ENCODE measurements at regions not wholly inside any gene's neighbourhood (a gene's known extent, or its start where the extent isn't known, plus 50 kb on each side); places are given as distances from the start of the nearest gene placed in this dataset.
"Not testable (repeated sequence)": the region's sequence is repeated elsewhere in the genome, so short reads cannot be mapped to it uniquely, and the experiment has no call there.

DNA sequence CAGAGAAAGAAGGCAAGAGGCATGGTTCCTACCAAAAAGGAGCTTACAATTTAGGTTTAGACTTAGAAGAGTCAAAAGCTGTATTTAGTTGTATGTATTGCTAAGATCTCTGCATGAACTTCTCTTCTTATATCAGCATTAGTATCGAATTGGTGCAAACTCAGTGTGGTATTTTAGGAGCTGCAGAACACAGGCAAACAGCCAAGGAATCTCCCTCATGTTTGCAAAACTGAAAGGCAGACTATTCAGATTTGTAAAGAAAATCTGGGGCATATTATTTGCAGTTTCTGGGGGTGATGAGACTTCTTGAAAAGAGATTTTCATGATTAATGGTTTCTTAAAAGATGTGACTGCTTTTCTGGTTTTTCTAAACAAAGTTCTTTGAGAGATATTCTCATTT, 252.7 kb downstream of the CEMIP2 start:
- H3K9me3 Mint-ChIP-seq: no peaks in the 10 kb centered on the region
- H3K4me3 Mint-ChIP-seq: no peak overlapping the region
- ATAC-seq (ENCODE audit: low read depth) (no peak), DNase-seq (no peak)
- peaks cover 2% of the 10 kb centered on the region for H3K4me1 Mint-ChIP-seq
- POLR2A ChIA-PET: no interaction called here
- no peak overlapping the region for H3K27ac Mint-ChIP-seq
- H3K27me3 Mint-ChIP-seq: peaks cover 12% of the 10 kb centered on the region
- H3K36me3 Mint-ChIP-seq: no peaks in the 10 kb centered on the region

DNA sequence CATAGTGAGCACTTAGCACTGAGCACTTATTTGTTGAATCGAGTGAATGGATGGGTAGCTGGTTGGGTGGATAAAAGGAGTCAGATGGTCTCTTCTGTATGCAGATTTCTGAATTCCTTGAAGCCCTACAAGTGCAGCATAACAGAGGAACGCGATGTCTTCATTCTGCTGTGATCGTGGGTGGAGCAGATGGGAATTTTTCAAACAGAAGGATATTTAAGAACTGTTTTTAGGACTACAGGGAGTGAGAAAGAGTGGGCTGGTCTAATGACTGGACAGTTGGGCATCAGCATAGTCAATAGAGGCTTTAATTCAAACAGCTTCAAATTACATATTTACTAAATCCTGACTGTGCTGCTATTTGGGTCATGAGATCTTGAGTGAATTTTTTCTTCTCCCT, 253.2 kb downstream of the CEMIP2 start:
- Mint-ChIP-seq H3K36me3 (no peaks in the 10 kb centered on the region), H3K4me1 (peaks cover 2% of the 10 kb centered on the region), H3K4me3 (no peak overlapping the region), H3K9me3 (no peaks in the 10 kb centered on the region), H3K27me3 (peaks cover 12% of the 10 kb centered on the region), H3K27ac (no peak overlapping the region)
- DNase-seq (no peak), ATAC-seq (ENCODE audit: low read depth) (no peak)
- POLR2A ChIA-PET: no interaction called here

GRCh38 chr9:71514344-71514975, 253.9 kb downstream of the CEMIP2 start:
- H3K27ac Mint-ChIP-seq: no peak overlapping the region
- DNase-seq (no peak), ATAC-seq (ENCODE audit: low read depth) (no peak)
- no peak overlapping the region for H3K4me3 Mint-ChIP-seq
- no peaks in the 10 kb centered on the region for H3K9me3 Mint-ChIP-seq
- no peaks in the 10 kb centered on the region for H3K36me3 Mint-ChIP-seq
- H3K27me3 Mint-ChIP-seq: peaks cover 12% of the 10 kb centered on the region
- H3K4me1 Mint-ChIP-seq: peaks cover 2% of the 10 kb centered on the region
- POLR2A ChIA-PET: no interaction called here

- no peak for DNase-seq
- Mint-ChIP-seq H3K9me3 (no peaks in the 10 kb centered on the region), H3K27ac (no peak overlapping the region), H3K27me3 (peaks cover 7% of the 10 kb centered on the region), H3K4me3 (no peak overlapping the region), H3K4me1 (no peaks in the 10 kb centered on the region), H3K36me3 (no peaks in the 10 kb centered on the region)
- POLR2A ChIA-PET: no interaction called here
- ATAC-seq (ENCODE audit: low read depth): no peak
These were observed 259.3 kb downstream of the CEMIP2 start for GRCh38 chr9:71509054-71509453.

DNA sequence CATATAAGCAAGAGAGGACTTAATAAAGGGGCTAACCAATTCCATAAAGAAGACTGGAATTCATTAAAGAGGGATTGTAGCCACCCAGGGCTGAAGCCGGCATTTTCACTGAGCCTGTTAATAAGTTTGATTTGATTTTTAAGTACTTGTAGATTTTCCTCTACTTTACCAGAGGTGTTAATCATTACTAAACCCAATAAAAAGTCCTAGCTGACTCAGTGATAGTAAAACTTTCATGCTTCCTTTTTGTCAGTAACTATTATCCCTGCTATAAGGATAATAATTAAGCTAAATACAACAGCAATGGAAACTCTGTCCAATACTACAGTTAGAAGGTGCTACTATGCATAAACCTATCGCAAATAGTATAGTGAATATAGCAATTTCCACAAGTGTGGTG, 260.2 kb downstream of the CEMIP2 start:
- H3K4me1 Mint-ChIP-seq; H3K9me3 Mint-ChIP-seq; DNase-seq; H3K27ac Mint-ChIP-seq; H3K36me3 Mint-ChIP-seq; POLR2A ChIA-PET; ATAC-seq (ENCODE audit: low read depth); H3K4me3 Mint-ChIP-seq; H3K27me3 Mint-ChIP-seq: not testable (repeated sequence)

GRCh38 chr9:71506821-71507220, 261.5 kb downstream of the CEMIP2 start:
- H3K9me3 Mint-ChIP-seq: no peaks in the 10 kb centered on the region
- ATAC-seq (ENCODE audit: low read depth) (no peak), DNase-seq (no peak)
- POLR2A ChIA-PET: no interaction called here
- peaks cover 4% of the 10 kb centered on the region for H3K27me3 Mint-ChIP-seq
- no peak overlapping the region for H3K4me3 Mint-ChIP-seq
- no peaks in the 10 kb centered on the region for H3K4me1 Mint-ChIP-seq
- H3K36me3 Mint-ChIP-seq: no peaks in the 10 kb centered on the region
- no peak overlapping the region for H3K27ac Mint-ChIP-seq

DNA sequence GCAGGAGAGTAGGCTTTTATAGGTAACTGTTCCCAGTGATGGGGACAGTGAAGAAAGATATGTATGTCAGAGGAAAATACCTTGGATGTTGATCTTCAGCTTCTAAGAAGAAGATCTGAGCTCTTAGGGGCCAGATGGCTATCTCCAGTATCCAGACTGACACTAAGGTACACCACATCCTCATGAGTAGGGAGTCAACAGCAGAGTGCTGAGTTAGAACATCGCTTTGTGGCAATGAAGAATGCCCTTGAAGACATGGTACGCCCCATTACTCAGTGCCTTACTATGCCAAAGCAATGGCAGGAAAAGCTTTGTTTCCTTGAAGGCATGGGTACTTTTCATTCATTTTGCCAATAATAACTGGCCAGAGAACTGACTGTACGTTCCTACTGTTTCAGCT, 263.7 kb downstream of the CEMIP2 start:
- DNase-seq: no peak
- H3K27ac Mint-ChIP-seq: no peak overlapping the region

GRCh38 chr9:71498691-71499090, 269.6 kb downstream of the CEMIP2 start:
- POLR2A ChIA-PET: no interaction called here
- no peaks in the 10 kb centered on the region for H3K36me3 Mint-ChIP-seq
- no peak overlapping the region for H3K4me3 Mint-ChIP-seq
- no peaks in the 10 kb centered on the region for H3K4me1 Mint-ChIP-seq
- no peak for ATAC-seq (ENCODE audit: low read depth)
- DNase-seq: no peak
- H3K27me3 Mint-ChIP-seq: peaks cover 7% of the 10 kb centered on the region
- H3K9me3 Mint-ChIP-seq: peaks cover 2% of the 10 kb centered on the region
- no peak overlapping the region for H3K27ac Mint-ChIP-seq

More for the DNA sequence above, 263.7 kb downstream of the CEMIP2 start:
- Mint-ChIP-seq H3K36me3 (no peaks in the 10 kb centered on the region), H3K9me3 (no peaks in the 10 kb centered on the region), H3K27me3 (peaks cover 4% of the 10 kb centered on the region), H3K4me1 (no peaks in the 10 kb centered on the region), H3K4me3 (no peak overlapping the region)
- POLR2A ChIA-PET: no interaction called here
- ATAC-seq (ENCODE audit: low read depth): no peak

GRCh38 chr9:71490810-71491209, 277.5 kb downstream of the CEMIP2 start:
- POLR2A ChIA-PET: no interaction called here
- H3K9me3 Mint-ChIP-seq: no peaks in the 10 kb centered on the region
- H3K4me1 Mint-ChIP-seq: no peaks in the 10 kb centered on the region
- H3K27me3 Mint-ChIP-seq: peaks cover 20% of the 10 kb centered on the region
- no peak overlapping the region for H3K4me3 Mint-ChIP-seq
- no peaks in the 10 kb centered on the region for H3K36me3 Mint-ChIP-seq
- DNase-seq: no peak
- no peak for ATAC-seq (ENCODE audit: low read depth)
- H3K27ac Mint-ChIP-seq: no peak overlapping the region

GRCh38 chr9:71487061-71487460, 281.3 kb downstream of the CEMIP2 start:
- no peak for DNase-seq
- POLR2A ChIA-PET: no interaction called here
- ATAC-seq (ENCODE audit: low read depth): no peak
- Mint-ChIP-seq H3K27me3 (peaks cover 10% of the 10 kb centered on the region), H3K9me3 (no peaks in the 10 kb centered on the region), H3K36me3 (no peaks in the 10 kb centered on the region), H3K27ac (no peak overlapping the region), H3K4me1 (no peaks in the 10 kb centered on the region), H3K4me3 (no peak overlapping the region)

- no peaks in the 10 kb centered on the region for H3K36me3 Mint-ChIP-seq
- no peak for DNase-seq
- H3K27ac Mint-ChIP-seq: no peak overlapping the region
- ATAC-seq (ENCODE audit: low read depth): no peak
- H3K4me3 Mint-ChIP-seq: no peak overlapping the region
- H3K4me1 Mint-ChIP-seq: no peaks in the 10 kb centered on the region
- H3K27me3 Mint-ChIP-seq: peaks cover 5% of the 10 kb centered on the region
- no peaks in the 10 kb centered on the region for H3K9me3 Mint-ChIP-seq
- POLR2A ChIA-PET: no interaction called here
These were observed 283.0 kb downstream of the CEMIP2 start for GRCh38 chr9:71485326-71485725.

DNA sequence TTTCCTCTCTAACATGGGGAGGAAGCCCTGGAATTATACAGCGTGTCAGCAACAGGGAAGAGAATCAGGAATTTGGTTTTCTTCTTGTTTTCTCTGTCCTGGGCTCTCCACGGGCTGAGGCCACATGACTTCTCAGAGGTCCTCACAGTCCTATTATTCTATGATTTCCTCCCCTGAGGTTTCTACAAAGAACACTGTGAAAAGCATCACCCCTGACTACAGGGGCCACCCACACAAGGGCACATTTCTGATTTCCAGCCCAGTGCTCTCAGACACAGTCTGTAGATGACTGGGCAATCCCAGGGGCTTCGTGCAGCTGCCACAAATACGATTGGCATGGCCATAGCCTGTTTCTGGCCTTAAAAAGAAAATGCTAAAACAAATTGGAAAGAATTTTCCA, 284.9 kb downstream of the CEMIP2 start:
- no peak for DNase-seq
- ATAC-seq (ENCODE audit: low read depth): no peak
- POLR2A ChIA-PET: no interaction called here
- H3K27ac Mint-ChIP-seq: no peak overlapping the region
- H3K4me3 Mint-ChIP-seq: no peak overlapping the region
- H3K9me3 Mint-ChIP-seq: no peaks in the 10 kb centered on the region
- H3K36me3 Mint-ChIP-seq: no peaks in the 10 kb centered on the region
- H3K27me3 Mint-ChIP-seq: peaks cover 5% of the 10 kb centered on the region
- H3K4me1 Mint-ChIP-seq: no peaks in the 10 kb centered on the region

DNA sequence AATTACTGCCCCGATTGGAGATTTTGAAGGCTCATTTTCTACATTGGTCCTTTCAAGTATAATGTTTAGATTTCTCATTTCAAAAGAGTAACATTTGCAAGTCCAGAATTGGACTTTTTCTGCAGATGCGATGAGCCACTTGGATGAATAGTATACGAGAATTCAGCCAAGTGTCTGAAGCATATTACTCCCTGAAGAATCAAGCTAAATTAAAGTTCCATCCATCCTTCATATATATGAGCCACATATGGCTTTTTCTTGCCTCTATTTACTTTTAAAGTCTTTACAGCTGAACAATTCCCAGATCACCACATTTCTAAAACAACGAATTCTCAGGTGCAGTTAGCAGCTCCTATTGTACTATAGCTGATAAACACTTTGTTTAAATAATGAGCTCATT, 288.7 kb downstream of the CEMIP2 start:
- Mint-ChIP-seq H3K4me3 (no peak overlapping the region), H3K9me3 (no peaks in the 10 kb centered on the region), H3K36me3 (no peaks in the 10 kb centered on the region), H3K27ac (no peak overlapping the region), H3K27me3 (no peaks in the 10 kb centered on the region), H3K4me1 (no peaks in the 10 kb centered on the region)
- ATAC-seq (ENCODE audit: low read depth) (no peak), DNase-seq (no peak)
- POLR2A ChIA-PET: no interaction called here

- Mint-ChIP-seq H3K27ac (no peak overlapping the region), H3K36me3 (no peaks in the 10 kb centered on the region), H3K27me3 (no peaks in the 10 kb centered on the region), H3K9me3 (no peaks in the 10 kb centered on the region), H3K4me3 (no peak overlapping the region), H3K4me1 (no peaks in the 10 kb centered on the region)
- POLR2A ChIA-PET: no interaction called here
- DNase-seq (no peak), ATAC-seq (ENCODE audit: low read depth) (no peak)
These were observed 295.9 kb downstream of the CEMIP2 start for GRCh38 chr9:71472400-71472799.

DNA sequence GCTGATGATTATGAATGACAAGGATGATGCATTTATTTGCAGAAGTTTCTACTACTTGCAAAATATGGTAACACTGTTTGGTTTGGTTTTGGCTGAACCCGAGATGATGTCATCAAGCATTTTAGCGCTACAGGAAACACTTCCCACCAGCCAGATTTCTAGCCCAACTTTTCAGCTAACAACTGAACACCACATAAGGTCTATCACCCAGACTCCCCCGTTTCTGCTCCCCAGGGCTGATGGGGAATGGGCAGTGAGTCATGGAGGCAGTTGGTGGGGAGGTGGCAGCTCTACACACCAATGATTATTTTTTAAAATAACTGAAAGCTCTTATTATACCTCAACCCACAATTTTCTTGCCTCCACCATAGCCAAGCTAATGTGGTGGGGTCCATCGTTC, 302.9 kb downstream of the CEMIP2 start:
- POLR2A ChIA-PET: no interaction called here
- no peak overlapping the region for H3K4me3 Mint-ChIP-seq

More for the DNA sequence above, 302.9 kb downstream of the CEMIP2 start:
- no peaks in the 10 kb centered on the region for H3K4me1 Mint-ChIP-seq
- no peak overlapping the region for H3K27ac Mint-ChIP-seq
- H3K27me3 Mint-ChIP-seq: no peaks in the 10 kb centered on the region
- H3K9me3 Mint-ChIP-seq: no peaks in the 10 kb centered on the region
- H3K36me3 Mint-ChIP-seq: no peaks in the 10 kb centered on the region
- DNase-seq (no peak), ATAC-seq (ENCODE audit: low read depth) (no peak)
